Thoracic aorta (tissue), 2 donors: ENCODE measurements at regions not wholly inside any gene's neighbourhood (a gene's known extent, or its start where the extent isn't known, plus 50 kb on each side); places are given as distances from the start of the nearest gene placed in this dataset.
A peak's percentile ranks its signal among the peaks of the same experiment; 100 is the strongest.

ENCODE experiments used
- ATAC-seq: fragments of 150-250 bp; one replicate; pipeline ENCODE4 v1.8.0; 2017; ENCODE audit warnings: low read depth; ENCODE audit not compliant: insufficient number of reproducible peaks, low FRiP score
- DNase-seq: peaks from one replicate; pipeline ENCODE4 v3.0.0-alpha.2; 2020; ENCODE audit warnings: low spot score
- H3K27ac ChIP-seq, 2 donors: fragments of 200-600 bp; sonication (generic); 1 replicate in 1 of 2; 2 replicates in 1 of 2; pipeline ENCODE4 v1.5.1; 2016; ENCODE audit warnings: mild to moderate bottlenecking in 2 of 2, moderate library complexity in 2 of 2
- H3K27me3 ChIP-seq: fragments of 200-600 bp; sonication (generic); replicated peaks from 2 replicates; pipeline ENCODE4 v1.6.0; 2016; ENCODE audit warnings: mild to moderate bottlenecking; ENCODE audit not compliant: insufficient read depth
- H3K36me3 ChIP-seq: fragments of 200-600 bp; sonication (generic); one replicate; pipeline ENCODE4 v1.5.1; 2016
- H3K4me1 ChIP-seq, 2 donors: fragments of 200-600 bp; sonication (generic); 1 replicate in 1 of 2; 2 replicates in 1 of 2; pipeline versions ENCODE4 v1.5.1 to v1.6.0; 2016; ENCODE audit warnings: low read depth in 2 of 2, mild to moderate bottlenecking in 1 of 2; ENCODE audit not compliant: control insufficient read depth in 1 of 2
- H3K4me3 ChIP-seq: fragments of 200-600 bp; sonication (generic); 2 replicates; pipeline ENCODE4 v1.5.1; 2016; ENCODE audit warnings: mild to moderate bottlenecking
- H3K9me3 ChIP-seq: fragments of 200-600 bp; sonication (generic); 2 replicates; pipeline ENCODE4 v1.5.1; 2016
- CTCF ChIP-seq: fragments of 200-600 bp; sonication (generic); IDR thresholded peaks from one replicate; pipeline ENCODE4 v1.5.1; 2019; ENCODE audit warnings: antibody characterized with exemption

GRCh38 chr6:137424251-137424650 lies 69.9 kb downstream of the OLIG3 start:
- Histone ChIP-seq H3K27me3 (no peaks in the 10 kb centered on the region), H3K27ac (no peak overlapping the region), H3K4me1 (no peaks in the 10 kb centered on the region), H3K36me3 (no peaks in the 10 kb centered on the region), H3K4me3 (no peak overlapping the region), H3K9me3 (no peaks in the 10 kb centered on the region)
- no peak for TF ChIP-seq CTCF
- ATAC-seq (no peak), DNase-seq (no peak)

GRCh38 chr6:137423451-137424168 lies 70.6 kb downstream of the OLIG3 start:
- ATAC-seq: no peak

GRCh38 chr6:137417396-137417795 lies 76.8 kb downstream of the OLIG3 start:
- no peaks in the 10 kb centered on the region for H3K9me3 ChIP-seq
- H3K4me1 ChIP-seq: peaks cover 0 to 8% of the 10 kb centered on the region in 2 donors
- TF ChIP-seq CTCF: no peak
- DNase-seq: no peak
- no peak overlapping the region for H3K27ac ChIP-seq
- no peak overlapping the region for H3K4me3 ChIP-seq
- ATAC-seq: no peak
- no peaks in the 10 kb centered on the region for H3K27me3 ChIP-seq
- no peaks in the 10 kb centered on the region for H3K36me3 ChIP-seq

More at GRCh38 chr6:137423451-137424168, 70.6 kb downstream of the OLIG3 start:
- no peak for TF ChIP-seq CTCF
- Histone ChIP-seq H3K36me3 (no peaks in the 10 kb centered on the region), H3K27ac (no peak overlapping the region), H3K4me3 (no peak overlapping the region), H3K9me3 (no peaks in the 10 kb centered on the region), H3K4me1 (no peaks in the 10 kb centered on the region), H3K27me3 (no peaks in the 10 kb centered on the region)
- DNase-seq: no peak

- Histone ChIP-seq H3K9me3 (no peaks in the 10 kb centered on the region), H3K27me3 (no peaks in the 10 kb centered on the region), H3K4me1 (peaks cover 0 to 8% of the 10 kb centered on the region in 2 donors), H3K4me3 (no peak overlapping the region), H3K36me3 (no peaks in the 10 kb centered on the region), H3K27ac (no peak overlapping the region)
- no peak for TF ChIP-seq CTCF
- DNase-seq (no peak), ATAC-seq (no peak)
Measured at GRCh38 chr6:137416376-137417109, 77.7 kb downstream of the OLIG3 start.

- no peak for TF ChIP-seq CTCF
- Histone ChIP-seq H3K4me3 (peak overlapping the region; percentile 66), H3K9me3 (no peaks in the 10 kb centered on the region), H3K36me3 (no peaks in the 10 kb centered on the region), H3K27ac (no peak overlapping the region), H3K4me1 (peaks cover 0 to 8% of the 10 kb centered on the region in 2 donors), H3K27me3 (no peaks in the 10 kb centered on the region)
- ATAC-seq (no peak), DNase-seq (no peak)
Measured at GRCh38 chr6:137415834-137416190, 78.4 kb downstream of the OLIG3 start.
